Hepatocyte (in vitro differentiated cells): ENCODE measurements at regions not wholly inside any gene's neighbourhood (a gene's known extent, or its start where the extent isn't known, plus 50 kb on each side); places are given as distances from the start of the nearest gene placed in this dataset.

ENCODE experiments used
- EZH2 ChIP-seq: fragments of 200-600 bp; sonication (generic); IDR thresholded peaks from 2 replicates; pipeline ENCODE4 v1.6.1; 2016; ENCODE audit warnings: antibody characterized with exemption, mild to moderate bottlenecking, borderline replicate concordance
- TF ChIP-seq, protein P1 (sequence below): fragments of 200-600 bp; sonication (generic); IDR thresholded peaks from 2 replicates; pipeline ENCODE4 v1.5.1; 2016; ENCODE audit warnings: antibody characterized with exemption, mild to moderate bottlenecking; ENCODE audit not compliant: poor library complexity

DNA sequence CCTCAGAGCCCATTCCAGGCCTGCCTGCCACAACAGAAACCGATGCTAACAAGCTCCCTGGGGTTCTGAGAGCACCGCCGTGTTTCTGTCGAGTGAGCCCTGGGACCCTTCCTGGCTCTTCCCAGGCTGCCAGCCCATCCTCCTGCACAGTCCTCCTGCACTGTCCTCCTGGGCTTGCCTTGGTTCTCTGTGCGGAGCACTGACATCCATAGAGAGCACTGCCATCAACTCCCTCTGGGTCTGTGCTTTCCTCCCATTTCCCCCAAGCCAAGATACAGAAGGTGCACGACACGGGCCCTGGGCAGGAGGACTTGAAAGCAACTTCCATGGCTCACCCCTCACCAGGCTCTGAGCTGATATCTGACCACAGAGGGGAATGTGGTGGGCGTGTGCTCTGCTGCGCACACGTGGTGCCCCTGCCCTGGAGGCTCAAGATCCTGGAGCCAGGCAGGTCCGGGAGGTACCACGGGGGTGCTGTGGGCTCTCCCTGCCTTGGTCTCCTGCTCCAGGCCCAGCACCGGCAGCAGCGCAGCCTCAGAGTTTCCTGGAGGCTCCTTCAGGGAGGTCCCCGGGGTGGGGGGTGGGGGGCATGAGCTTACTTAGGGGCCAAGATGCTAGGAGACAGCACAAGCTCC is 304.2 kb downstream of the BRD1 start:
- TF ChIP-seq, protein P1, sequence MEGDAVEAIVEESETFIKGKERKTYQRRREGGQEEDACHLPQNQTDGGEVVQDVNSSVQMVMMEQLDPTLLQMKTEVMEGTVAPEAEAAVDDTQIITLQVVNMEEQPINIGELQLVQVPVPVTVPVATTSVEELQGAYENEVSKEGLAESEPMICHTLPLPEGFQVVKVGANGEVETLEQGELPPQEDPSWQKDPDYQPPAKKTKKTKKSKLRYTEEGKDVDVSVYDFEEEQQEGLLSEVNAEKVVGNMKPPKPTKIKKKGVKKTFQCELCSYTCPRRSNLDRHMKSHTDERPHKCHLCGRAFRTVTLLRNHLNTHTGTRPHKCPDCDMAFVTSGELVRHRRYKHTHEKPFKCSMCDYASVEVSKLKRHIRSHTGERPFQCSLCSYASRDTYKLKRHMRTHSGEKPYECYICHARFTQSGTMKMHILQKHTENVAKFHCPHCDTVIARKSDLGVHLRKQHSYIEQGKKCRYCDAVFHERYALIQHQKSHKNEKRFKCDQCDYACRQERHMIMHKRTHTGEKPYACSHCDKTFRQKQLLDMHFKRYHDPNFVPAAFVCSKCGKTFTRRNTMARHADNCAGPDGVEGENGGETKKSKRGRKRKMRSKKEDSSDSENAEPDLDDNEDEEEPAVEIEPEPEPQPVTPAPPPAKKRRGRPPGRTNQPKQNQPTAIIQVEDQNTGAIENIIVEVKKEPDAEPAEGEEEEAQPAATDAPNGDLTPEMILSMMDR: no peak
- no peak for TF ChIP-seq EZH2
